HG03108 (cell line): ENCODE measurements at regions not wholly inside any gene's neighbourhood (a gene's known extent, or its start where the extent isn't known, plus 50 kb on each side); places are given as distances from the start of the nearest gene placed in this dataset.

Source experiments
- ATAC-seq: cut with Tn5 transposase; IDR thresholded peaks from one replicate; pipeline ENCODE4 v1.9.1; 2021; ENCODE audit warnings: moderate library complexity; ENCODE audit not compliant: unreplicated experiment

DNA sequence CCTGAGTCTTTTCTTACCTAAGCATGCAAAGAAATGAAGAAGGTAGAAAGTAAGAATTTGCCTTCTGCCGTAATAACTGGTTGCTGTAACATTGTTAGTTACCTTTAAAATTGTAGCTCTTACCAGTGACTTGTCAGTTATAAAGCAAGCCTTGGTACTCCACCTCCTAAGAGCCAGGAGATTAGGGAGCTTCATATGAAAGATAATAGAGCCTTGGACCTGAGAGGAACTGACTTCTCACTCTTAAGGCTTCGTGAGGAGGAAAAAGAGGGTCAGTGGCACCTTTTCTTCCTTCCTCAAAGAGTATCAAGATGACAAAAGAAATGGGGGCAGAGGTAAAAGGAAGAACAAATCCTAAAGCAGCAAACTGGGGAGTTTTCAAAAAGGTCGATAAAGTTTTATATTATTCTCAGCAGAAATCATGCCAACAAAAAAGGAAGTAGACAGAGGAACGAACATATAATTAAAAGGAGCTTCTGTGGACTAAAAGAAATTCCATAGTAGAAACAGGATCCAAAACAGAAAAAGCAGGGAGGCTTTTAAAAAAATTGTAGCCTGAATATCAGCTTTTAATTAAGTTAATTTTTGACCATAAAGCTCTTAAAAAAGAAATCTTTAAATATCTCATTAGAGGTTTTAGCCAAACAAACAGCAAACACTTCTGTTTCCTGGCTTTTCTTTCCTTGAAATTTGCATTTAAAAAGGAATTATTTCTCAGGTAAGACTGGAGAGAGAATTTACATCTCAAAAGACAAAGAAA, 847.1 kb upstream of the ALCAM start:
- ATAC-seq = no peak

GRCh38 chr3:104520228-104520655, 846.5 kb upstream of the ALCAM start:
- ATAC-seq = peak; percentile 35

DNA sequence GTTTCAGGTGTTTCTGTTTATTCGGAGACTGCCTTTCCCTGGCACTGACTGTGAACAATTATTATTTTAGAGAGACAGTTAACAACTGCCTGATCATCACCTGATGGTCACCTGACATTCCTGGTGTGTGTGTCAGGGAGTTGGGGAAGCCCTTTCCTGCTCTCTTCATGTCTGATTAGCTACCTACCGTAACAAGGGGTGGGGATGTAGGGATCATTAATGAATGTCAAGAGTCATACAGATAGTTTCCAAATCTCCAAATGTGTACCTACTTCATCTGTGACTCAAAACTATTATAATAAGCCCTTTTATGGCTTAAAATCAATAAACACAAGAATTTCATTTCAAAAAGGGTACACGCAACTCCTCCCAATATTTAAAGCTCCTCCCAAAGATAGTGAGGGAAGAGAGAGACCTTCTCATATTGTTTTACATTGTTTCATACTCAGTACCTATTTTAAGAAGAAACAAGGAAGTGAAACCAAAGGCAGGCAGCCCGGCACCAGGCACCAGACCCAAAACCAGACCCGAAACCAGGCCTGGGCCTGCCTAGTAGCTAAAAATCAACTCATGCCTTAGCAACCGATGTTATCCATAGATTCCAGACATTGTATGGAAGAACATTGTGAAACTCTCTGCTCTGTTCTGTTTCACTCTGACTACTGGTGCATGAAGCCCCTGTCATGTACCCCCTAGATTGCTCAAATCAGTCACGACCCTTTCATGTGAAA, 844.9 kb upstream of the ALCAM start:
- ATAC-seq = peak; percentile 45

DNA sequence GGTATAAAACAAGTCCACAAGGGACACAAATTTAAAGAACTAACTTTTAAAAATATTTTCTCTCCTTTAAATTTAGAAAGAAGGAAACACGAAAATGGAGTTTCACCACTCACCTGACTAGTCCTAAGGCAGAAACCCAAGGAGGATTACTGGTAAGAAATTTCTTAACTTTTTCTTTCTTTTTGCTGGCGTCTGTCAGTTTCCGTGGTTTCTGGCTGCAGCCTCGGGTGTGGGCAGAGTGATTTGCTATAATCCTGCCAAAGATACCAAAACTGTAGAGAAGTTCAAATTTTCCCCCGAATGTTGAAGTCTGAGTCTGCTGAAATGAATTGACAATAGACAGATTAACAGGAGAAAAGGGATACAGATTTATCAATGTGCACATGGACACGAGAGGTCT, 843.6 kb upstream of the ALCAM start:
- no peak for ATAC-seq

DNA sequence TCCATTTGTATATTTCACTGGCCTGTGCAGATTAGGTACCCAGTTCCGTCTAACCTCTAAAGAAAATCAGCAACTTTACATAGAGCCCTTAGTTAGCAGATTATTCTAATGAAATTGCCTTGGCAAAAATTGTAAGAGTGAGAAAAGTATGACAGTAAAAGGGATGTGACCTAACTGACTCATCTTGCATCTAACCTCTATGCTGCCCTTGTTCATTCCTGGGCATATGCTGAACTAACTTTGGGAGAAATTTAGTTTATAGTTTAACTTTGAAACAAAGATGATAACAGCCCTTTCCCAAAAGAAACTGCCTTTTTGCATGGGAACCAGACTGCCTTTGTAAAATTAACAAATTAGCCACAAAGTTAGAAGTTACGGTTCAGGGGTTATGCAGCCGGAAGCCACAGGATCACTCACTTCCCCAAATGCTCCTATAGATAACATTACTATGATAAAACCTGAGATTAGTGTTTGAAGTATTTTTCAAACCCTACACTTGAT, 839.8 kb upstream of the ALCAM start:
- ATAC-seq = peak; percentile 82

GRCh38 chr3:104530934-104531333, 835.8 kb upstream of the ALCAM start:
- no peak for ATAC-seq

- peak; percentile 66 for ATAC-seq
These were observed 830.0 kb upstream of the ALCAM start for GRCh38 chr3:104536715-104537114.

DNA sequence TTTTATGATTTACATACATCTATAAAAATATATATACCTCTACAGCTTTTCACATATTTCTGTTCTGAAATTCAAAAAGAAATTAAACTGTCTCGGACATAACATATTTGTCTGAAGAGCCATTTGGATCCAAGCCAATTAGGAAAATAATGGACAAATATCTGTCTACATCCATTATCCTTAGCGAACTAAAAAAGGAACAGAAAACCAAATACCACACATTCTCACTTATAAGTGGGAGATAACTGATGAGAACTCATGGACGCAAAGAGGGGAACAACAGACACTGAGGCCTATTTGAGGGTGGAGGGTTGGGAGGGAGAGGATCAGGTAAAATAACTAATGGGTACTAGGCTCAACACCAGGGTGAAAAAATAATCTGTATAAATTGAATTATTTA, 829.4 kb upstream of the ALCAM start:
- no peak for ATAC-seq

DNA sequence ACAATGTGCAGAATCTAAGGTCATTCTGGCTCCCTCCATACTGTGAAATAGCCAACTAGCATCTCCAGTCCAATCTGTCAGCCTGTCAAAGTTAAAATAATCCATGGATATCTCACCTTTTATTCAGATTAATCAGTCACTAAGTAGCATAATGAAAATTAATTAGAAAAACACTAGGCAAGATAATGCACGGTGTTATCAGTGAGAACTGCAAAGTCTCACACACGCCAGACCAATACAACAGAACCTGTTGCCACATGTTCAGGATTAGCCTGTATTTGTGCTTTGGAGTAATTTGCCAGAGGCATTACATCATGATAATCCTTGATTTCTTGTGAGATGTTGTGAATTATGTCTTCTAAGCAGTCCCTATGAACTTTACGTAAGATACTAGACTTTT, 820.4 kb upstream of the ALCAM start:
- ATAC-seq = no peak

DNA sequence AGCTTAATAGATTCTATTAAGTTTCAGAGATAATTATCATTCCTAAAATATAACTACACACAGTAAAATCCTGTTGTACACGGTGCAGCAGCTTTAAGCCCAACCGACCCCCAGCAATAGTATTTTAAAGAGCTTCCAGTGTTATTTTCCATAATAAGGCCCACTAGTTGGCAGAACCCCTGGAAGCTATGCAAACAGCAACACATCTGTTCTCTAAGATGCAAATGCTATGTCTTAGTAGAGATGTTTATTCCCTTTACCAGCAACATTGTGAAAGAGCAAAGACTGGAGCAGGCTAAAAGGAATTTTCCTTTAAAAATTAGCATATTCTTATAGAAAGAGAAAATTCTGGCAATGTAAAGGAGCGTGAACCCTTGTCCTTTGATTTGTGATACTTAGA, 819.7 kb upstream of the ALCAM start:
- ATAC-seq = no peak

DNA sequence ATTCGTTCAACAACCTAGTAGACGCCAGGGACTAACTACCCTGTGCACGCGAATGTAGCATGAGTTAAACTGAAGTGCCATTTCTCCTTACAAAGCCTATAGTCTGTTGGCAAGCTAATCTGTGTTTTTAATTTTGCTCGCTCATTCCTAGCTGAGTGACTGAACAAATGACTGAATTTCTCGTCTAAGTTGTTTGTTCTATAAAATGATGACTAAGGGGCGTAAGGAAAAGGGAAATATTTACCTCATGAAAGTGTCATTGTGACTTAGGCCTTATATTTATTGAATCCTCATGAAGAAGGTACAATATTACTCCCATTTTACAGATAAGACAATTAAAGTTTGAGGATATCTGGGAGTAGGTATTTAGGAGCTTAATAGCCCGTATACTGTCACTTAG, 818.3 kb upstream of the ALCAM start:
- ATAC-seq = no peak

GRCh38 chr3:104549099-104549714, 817.5 kb upstream of the ALCAM start:
- no peak for ATAC-seq

DNA sequence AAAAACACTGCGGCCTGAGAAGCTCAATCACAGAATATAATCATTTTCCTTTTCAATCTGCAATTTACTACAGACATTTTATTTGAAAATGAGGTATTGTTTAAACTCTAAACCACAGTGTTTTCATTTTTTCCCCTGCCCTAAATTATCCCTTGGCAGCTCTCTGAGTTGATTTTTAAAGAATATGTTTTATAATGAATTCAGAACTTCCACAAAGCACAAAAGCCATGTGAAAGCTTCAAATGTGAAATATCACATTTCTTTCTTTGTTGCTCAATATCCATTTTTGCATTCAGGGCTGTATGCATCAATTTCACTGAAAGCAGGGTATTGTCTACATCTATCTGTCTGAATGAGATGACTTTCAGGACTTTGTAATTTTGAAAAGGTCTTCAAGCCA, 813.6 kb upstream of the ALCAM start:
- no peak for ATAC-seq

- ATAC-seq = no peak
These were observed 812.3 kb upstream of the ALCAM start for GRCh38 chr3:104554425-104554824.

GRCh38 chr3:104555728-104556127, 811.0 kb upstream of the ALCAM start:
- ATAC-seq = no peak

GRCh38 chr3:104556372-104557078, 810.2 kb upstream of the ALCAM start:
- ATAC-seq = no peak

DNA sequence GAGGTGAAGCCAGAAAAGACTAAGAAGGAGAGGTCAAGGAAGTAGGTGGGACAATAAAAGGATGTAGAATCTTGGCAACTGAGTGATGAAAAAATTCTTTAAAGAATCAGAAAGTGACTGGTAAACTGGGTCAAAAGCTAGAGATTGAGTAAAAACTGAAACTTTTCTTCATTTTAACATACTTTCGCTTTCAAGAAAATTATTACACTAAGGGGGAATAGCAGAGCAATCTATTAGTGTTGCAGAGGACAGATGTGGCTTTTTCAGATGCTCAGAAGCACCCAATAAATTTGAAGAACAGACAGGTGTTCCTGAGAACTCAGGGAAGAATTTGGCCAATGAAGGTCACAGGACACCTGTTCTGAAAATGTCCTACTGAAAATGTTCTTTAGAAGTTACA, 805.4 kb upstream of the ALCAM start:
- no peak for ATAC-seq

DNA sequence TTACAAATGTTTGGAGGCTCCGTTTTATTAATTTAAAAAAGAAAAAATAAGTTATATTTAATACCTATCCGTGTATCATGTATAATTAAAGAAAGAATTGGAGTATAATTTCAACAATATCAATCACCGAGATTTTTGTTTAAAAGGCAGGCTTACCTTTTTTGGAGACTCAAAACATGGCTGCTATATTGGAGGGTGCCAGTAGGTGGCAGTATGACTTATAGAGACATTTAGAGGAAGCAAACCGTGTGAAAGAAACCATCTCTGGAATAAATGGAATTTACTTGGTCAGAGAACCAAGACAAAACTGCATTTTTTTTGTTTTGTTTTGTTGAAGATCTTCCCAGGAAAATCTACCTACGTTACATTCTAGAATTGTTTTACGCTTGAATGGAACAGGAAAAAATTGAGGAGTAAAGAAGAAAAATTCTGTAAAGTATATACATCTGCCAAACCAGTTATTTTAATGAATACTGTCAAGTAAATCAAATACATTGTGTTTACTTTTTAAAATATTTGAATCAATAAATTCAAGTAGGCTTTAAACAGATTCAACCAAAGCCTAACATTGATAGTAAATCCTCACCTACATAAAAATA, 802.6 kb upstream of the ALCAM start:
- ATAC-seq = no peak

DNA sequence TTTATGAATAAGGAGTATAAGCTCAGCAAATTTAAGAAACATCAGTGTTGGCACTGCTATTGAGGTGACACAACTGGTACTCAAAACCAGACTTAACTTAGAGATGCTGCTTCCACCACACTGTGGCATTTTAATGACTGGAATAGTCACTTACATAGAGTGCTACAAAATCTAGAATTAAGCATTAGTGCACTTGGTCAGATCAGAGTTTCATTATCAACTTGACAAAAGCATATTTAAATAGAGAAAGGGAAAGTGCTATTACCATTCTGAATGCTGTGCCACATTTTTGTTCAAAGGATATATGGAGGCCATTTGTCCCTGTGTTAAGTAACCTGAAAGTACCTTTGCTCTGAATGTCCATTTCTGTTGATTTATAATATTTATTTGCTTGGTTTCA, 800.7 kb upstream of the ALCAM start:
- no peak for ATAC-seq

DNA sequence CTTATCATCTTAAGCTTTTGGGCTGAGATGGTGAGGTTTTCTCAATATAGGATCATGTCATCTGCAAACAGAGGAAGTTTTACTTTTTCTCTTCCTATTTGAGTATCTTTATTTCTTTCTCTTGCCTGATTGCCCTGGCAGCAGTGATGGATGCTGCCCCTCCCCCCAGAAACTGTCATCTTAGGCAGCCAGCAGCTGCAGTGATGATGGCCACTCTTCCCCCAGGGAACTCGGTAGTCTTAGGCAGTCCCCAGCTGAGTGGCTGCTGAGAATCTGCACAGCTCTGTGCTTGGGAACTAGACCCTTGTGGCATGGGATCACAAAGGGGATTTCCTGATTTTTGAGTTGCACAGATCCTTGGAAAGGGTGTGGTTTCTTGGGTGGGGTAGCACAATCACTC, 791.1 kb upstream of the ALCAM start:
- no peak for ATAC-seq

- ATAC-seq = no peak
These were observed 788.2 kb upstream of the ALCAM start for GRCh38 chr3:104578558-104578957.
